Neuron (in vitro differentiated cells): ENCODE measurements at regions not wholly inside any gene's neighbourhood (a gene's known extent, or its start where the extent isn't known, plus 50 kb on each side); places are given as distances from the start of the nearest gene placed in this dataset.
"Not testable (repeated sequence)": the region's sequence is repeated elsewhere in the genome, so short reads cannot be mapped to it uniquely, and the experiment has no call there.

ENCODE experiments used
- H2AFZ ChIP-seq: one replicate; pipeline ENCODE4 v1.6.1; 2013; ENCODE audit warnings: low read depth, mild to moderate bottlenecking, inconsistent platforms, low read length, moderate library complexity
- H3K27me3 ChIP-seq: one replicate; pipeline ENCODE4 v1.6.1; 2013; ENCODE audit warnings: low read length; ENCODE audit not compliant: insufficient read depth
- H3K36me3 ChIP-seq: one replicate; pipeline ENCODE4 v1.6.1; 2013; ENCODE audit warnings: low read length; ENCODE audit not compliant: insufficient read depth
- H3K4me1 ChIP-seq: one replicate; pipeline ENCODE4 v1.6.1; 2013; ENCODE audit warnings: low read length; ENCODE audit not compliant: insufficient read depth
- H3K4me3 ChIP-seq: 2 replicates; pipeline ENCODE4 v1.5.1; 2013; ENCODE audit warnings: mild to moderate bottlenecking, low read length, moderate library complexity
- H3K9me3 ChIP-seq: one replicate; pipeline ENCODE4 v1.6.1; 2013; ENCODE audit warnings: low read length

DNA sequence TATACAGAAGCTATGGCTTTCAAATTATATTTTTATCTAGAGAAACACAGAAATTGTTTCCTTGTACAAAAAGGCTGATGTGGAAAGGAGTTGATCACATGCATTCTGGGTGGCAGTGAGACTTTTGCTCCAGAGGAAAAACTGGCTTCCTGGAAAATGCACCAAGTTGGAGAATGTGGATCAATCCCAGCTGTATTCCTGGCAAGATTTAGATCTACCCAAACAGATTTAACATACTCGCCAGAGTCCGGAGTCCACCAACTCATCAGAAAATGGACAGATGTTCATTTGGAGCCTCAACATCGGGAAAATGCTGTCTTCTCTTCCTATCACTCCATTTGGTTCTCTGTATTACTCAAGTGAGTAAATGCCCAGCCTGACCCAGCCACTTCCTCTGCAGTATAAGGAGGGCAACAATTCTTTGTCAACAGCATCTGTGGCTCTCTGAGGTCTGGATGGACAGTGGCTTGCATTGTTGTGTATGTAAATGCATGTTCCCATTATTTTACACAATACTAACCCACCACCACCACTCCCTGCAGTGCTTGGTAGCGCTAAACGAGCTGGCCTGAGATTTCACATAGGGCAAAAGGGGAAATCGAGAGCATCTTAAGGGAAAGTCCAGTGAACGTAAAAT lies 226.2 kb upstream of the IRF2BP2 start:
- Histone ChIP-seq H3K27me3 (no peaks in the 10 kb centered on the region), H2AFZ (no peak overlapping the region), H3K4me3 (no peak overlapping the region), H3K9me3 (peaks cover 7% of the 10 kb centered on the region), H3K4me1 (peaks cover 8% of the 10 kb centered on the region), H3K36me3 (no peaks in the 10 kb centered on the region)

DNA sequence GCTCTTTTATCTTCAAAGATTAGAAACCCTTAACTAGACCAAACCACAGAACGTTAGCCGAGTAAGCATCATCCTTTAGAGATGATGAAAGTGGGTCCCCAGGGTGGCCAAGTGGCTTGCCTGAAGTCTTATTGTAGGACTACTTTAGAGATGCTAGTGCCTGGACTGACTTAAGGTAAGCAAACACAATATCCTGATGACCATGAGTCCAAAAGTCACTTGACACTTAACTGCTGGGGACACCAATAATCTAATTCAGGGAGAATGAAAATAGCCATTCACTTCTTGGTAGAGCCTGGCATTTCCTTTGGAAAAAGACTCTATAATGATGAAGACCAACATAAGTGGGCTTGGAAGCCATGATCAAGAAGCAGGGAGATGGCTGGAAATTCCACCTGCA lies 225.3 kb upstream of the IRF2BP2 start:
- Histone ChIP-seq H3K4me3 (no peak overlapping the region), H3K4me1 (peaks cover 8% of the 10 kb centered on the region), H3K36me3 (no peaks in the 10 kb centered on the region), H2AFZ (no peak overlapping the region), H3K27me3 (no peaks in the 10 kb centered on the region), H3K9me3 (peaks cover 7% of the 10 kb centered on the region)

DNA sequence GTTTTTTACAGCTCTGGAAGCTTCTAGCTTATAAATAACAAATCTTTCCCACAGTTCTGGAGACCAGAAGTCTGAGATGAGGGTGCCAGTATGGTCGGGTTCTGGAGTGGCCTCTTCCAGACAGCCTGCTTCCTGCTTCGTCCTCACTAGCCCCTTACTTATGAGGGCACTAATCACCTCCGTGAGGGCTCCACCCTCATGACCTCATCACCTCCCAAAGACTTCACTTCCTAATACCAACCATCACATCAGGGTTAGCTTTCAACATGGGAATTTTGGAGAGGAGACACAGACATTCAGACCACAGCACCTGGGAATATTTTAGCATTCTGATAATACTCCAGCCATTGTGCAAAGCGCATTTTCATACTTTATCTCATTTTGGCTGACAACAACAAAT lies 223.7 kb upstream of the IRF2BP2 start:
- Histone ChIP-seq H3K9me3 (peaks cover 4% of the 10 kb centered on the region), H3K4me1 (peaks cover 8% of the 10 kb centered on the region), H2AFZ (no peak overlapping the region), H3K36me3 (no peaks in the 10 kb centered on the region), H3K4me3 (no peak overlapping the region), H3K27me3 (no peaks in the 10 kb centered on the region)

DNA sequence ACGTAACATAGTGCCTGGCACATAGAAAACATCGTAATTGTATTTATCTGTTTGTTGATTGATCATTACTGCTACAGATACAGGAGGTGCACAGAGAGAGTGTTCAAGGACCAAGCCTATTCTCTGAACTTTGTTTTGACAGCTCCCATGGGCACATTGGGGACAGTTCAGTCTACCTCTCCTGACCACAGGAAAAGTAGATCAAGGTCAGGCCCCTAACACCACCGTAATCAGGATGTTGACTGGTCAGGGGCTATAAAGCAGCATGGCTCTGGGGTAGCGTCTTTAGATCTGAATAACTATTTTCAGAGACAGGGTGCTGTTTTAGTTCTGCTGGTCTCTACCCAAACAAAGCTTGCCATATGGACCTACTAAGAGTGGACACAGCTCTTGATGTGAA lies 223.1 kb upstream of the IRF2BP2 start:
- H3K4me3 ChIP-seq, result no peak overlapping the region
- H3K9me3 ChIP-seq, result peaks cover 4% of the 10 kb centered on the region
- no peaks in the 10 kb centered on the region for H3K27me3 ChIP-seq
- H3K36me3 ChIP-seq, result no peaks in the 10 kb centered on the region
- H3K4me1 ChIP-seq, result peaks cover 8% of the 10 kb centered on the region
- no peak overlapping the region for H2AFZ ChIP-seq

DNA sequence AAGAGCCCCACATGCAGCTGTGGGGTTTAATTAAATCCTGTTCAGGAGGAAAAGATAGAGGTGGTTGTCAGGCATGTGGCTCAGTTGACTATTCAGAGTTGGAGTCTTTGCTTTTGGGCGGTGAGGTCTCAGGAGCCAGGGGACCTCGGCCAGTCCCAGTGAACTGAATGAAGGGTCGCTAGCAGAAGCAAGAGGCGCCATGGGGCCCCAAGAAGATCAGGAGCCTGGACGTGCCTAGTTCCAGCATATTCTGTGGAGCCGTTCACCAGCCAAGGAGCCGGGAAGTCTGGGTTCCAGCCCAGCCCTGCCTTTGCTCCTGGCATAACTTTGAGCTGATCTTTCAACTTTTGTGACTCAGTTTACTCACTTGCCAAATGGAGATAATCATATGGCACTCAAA lies 217.7 kb upstream of the IRF2BP2 start:
- Histone ChIP-seq H3K4me3 (no peak overlapping the region), H3K36me3 (no peaks in the 10 kb centered on the region), H2AFZ (no peak overlapping the region), H3K27me3 (no peaks in the 10 kb centered on the region), H3K4me1 (no peaks in the 10 kb centered on the region), H3K9me3 (peaks cover 3% of the 10 kb centered on the region)

DNA sequence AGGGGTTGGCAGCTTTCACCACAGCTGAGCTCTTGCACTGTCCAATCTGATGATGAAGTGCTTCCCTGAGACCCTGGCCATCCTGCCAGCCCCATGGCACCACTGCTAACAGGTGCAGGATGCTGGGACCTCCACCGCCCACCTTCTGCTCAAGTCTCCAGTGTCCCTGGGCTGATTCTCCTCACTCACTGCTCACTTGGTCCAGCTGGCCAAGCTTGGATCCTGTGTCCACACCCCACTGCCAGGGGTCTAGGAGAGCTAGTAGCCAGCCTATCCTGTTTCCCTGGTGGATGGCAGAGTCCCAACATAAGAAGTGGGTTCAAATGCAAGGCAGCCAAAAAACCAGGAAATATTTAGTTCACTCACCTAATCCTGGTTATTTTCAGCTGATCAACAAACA lies 217.2 kb upstream of the IRF2BP2 start:
- Histone ChIP-seq H2AFZ (no peak overlapping the region), H3K27me3 (no peaks in the 10 kb centered on the region), H3K4me1 (no peaks in the 10 kb centered on the region), H3K4me3 (no peak overlapping the region), H3K36me3 (no peaks in the 10 kb centered on the region), H3K9me3 (peaks cover 3% of the 10 kb centered on the region)

DNA sequence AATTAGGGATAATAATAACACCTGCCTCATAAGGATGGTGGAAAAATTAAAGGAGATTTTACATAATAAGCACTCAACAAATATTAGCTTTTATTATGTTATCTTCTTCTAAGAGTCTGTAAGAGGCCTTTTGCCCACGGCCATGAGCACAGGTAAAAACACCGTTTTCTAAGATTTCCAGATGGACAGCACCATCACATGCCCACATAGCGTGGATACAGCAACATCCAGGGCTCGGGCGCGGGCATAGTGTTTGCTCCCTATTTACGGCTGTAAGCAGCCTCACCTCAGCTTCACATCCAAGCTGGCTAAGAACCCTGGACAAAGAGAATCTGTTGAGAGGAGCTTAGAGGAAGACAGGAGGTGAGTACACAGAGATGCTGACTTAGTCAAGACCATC lies 216.4 kb upstream of the IRF2BP2 start:
- Histone ChIP-seq H3K36me3 (no peaks in the 10 kb centered on the region), H3K27me3 (no peaks in the 10 kb centered on the region), H3K4me1 (no peaks in the 10 kb centered on the region), H3K9me3 (peaks cover 3% of the 10 kb centered on the region), H2AFZ (no peak overlapping the region), H3K4me3 (no peak overlapping the region)

DNA sequence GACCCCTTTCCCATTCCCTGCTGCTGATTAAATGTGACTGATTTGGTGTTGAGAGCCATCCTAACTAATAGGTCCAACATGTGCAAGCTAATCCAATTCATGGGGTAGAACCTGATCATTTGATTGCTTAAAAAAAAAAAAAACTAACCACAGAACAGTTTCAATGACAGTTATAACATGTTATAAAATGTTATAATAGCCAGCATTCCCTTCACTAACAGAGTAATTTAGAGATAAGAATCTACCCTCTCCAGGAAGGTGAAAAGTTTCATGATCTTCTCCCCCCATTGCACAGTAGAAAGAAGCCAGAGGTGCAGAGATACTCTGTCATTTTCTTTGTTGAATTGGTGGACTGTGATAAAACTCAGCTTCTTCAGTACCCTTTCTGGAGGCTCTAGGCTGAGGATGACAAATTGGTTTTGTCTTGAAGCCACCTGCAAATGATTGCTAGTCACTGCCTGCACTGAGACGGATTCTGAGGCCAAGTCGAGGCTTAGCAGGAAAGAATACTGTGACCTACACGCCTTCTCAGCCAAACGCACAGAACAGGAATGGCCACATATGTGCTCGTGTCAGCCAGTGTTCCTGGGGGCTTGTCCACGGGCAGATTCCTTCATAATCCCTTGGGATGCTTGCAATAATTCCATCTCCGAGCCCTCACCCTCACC lies 215.7 kb upstream of the IRF2BP2 start:
- Histone ChIP-seq H3K4me1 (no peaks in the 10 kb centered on the region), H2AFZ (no peak overlapping the region), H3K9me3 (peaks cover 3% of the 10 kb centered on the region), H3K4me3 (no peak overlapping the region), H3K36me3 (no peaks in the 10 kb centered on the region), H3K27me3 (no peaks in the 10 kb centered on the region)

DNA sequence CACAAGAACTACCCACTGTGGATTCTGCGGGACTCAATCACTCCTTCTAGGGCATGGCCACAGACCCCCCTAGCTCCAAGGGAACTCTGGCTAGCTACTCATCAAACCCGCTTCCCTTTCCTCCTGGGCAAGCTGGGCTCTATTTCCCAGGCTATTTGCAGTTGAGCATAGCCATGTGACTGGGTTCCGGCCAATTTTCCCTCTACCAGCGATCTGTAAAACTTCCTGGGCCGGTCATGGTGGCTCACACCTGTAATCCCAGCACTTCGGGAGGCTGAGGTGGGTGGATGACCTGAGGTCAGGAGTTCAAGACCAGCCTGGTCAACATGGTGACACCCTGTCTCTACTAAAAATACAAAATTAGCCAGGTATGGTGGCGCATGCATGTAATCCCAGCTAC lies 214.9 kb upstream of the IRF2BP2 start:
- H3K36me3 ChIP-seq, H3K9me3 ChIP-seq, H3K4me3 ChIP-seq, H2AFZ ChIP-seq, H3K27me3 ChIP-seq, H3K4me1 ChIP-seq: not testable (repeated sequence)

DNA sequence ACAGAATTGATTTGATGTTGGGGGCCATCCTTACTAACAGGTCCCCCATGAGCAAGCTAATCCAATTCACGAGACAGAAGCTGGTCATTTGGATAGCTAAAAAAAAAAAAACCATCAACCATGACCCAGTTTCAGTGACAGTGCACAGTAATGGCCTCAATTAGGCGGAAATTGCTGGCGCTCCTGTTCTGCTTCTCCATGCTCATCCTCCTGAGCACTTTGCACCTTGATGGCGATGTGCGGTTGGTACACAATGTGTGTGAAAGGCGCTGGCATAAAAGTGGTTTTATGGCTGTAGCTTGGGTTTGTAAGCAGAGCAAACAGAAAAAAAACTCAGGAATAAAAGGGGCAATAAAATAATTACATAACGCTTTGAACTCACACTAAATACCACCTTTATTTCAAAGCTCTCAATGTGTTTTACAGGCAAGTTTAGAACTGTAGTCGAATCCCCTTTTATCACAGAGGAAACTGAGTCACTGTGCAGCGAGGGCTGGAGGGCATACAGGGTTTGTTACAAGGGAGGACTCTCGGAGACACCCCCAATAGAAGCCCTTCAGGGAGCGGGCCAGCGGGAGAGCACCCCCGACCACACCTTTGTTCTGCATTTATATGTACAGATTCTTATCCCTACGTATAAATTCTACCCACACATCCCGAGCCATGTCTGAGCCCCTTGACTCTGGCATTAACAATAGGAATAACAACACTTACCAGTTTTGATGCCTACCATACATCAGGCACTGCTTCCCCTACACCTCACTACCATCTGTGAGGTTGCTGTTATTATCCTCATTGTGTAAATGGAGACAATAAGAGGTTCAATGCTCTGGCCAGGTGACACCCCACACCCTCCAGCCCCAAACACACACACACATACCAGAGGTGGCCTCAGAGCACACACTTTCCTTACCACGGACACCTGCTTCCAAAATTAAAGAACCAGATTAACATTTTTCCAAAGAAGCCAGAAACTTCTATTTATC lies 213.5 kb upstream of the IRF2BP2 start:
- Histone ChIP-seq H3K9me3 (peaks cover 1% of the 10 kb centered on the region), H3K4me3 (no peak overlapping the region), H3K27me3 (no peaks in the 10 kb centered on the region), H3K36me3 (no peaks in the 10 kb centered on the region), H2AFZ (no peak overlapping the region), H3K4me1 (no peaks in the 10 kb centered on the region)

DNA sequence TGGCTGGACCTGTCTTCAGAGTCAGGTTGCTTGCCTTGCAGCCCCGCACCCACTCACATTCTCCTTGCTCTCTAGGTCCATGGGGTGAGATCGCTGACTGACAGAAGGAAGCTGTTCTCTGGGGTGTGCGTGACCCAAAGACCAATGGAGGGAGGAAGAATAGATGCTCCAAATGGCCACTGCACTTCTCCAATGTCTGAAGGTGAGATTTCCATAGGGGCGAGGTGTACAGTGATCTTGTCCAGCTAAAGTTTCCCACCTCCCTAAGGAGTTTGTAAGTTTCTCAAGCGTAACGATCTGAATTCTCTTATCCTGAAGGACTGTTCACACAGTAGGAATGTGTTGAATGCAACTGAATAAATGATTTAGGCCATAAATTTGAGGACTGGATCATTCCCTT lies 211.9 kb upstream of the IRF2BP2 start:
- Histone ChIP-seq H3K27me3 (no peaks in the 10 kb centered on the region), H3K4me1 (no peaks in the 10 kb centered on the region), H2AFZ (no peak overlapping the region), H3K9me3 (peaks cover 1% of the 10 kb centered on the region), H3K4me3 (no peak overlapping the region), H3K36me3 (no peaks in the 10 kb centered on the region)

DNA sequence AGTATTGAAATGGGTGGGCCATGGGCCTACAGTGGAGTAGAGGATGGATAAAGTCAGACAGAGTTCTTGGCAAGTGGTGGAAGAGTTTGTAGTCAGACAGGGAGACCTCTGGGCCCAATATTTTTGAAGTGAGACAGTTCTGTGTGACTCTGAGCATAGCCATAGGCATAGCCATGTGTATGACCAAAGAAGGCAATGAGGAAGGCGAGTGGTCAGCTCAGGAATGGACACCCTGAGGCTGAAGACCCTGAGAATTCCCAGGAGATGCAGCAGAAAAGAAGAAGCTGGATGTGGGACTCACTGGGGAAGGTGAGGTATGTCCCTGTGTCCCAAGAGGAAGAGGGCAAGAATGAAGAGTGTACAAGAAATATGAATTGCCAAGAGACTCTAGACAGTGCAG lies 210.6 kb upstream of the IRF2BP2 start:
- H3K4me3 ChIP-seq, result no peak overlapping the region
- H2AFZ ChIP-seq, result no peak overlapping the region
- H3K9me3 ChIP-seq, result no peaks in the 10 kb centered on the region
- H3K36me3 ChIP-seq, result no peaks in the 10 kb centered on the region
- H3K4me1 ChIP-seq, result no peaks in the 10 kb centered on the region
- H3K27me3 ChIP-seq, result no peaks in the 10 kb centered on the region

DNA sequence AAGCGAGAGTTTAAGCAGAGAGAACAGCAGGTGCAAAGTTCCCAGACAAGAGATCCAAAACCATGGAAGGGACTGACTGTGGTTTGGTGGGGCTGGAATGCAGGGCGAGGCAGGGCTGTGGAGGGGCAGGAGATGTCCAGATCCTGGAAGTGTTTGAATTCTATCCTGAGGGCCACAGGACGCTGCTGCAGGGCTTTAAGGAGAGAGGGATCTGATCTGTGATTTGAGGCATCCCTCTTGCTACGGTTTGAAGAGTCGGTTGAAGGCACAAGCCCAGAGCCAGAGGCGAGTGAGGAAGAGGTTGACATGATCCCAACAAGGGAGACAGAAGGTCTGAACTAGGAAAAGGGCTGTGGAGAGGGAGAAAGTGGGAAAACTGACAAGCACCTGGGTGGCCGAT lies 209.9 kb upstream of the IRF2BP2 start:
- not testable (repeated sequence) for H3K4me3 ChIP-seq, H3K36me3 ChIP-seq, H3K9me3 ChIP-seq, H2AFZ ChIP-seq, H3K4me1 ChIP-seq, H3K27me3 ChIP-seq
